Hepatocyte (in vitro differentiated cells): ENCODE measurements at regions not wholly inside any gene's neighbourhood (a gene's known extent, or its start where the extent isn't known, plus 50 kb on each side); places are given as distances from the start of the nearest gene placed in this dataset.

Experiments used
- EZH2 ChIP-seq: fragments of 200-600 bp; sonication (generic); IDR thresholded peaks from 2 replicates; pipeline ENCODE4 v1.6.1; 2016; ENCODE audit warnings: antibody characterized with exemption, mild to moderate bottlenecking, borderline replicate concordance
- EZH2phosphoT487 ChIP-seq: fragments of 200-600 bp; sonication (generic); IDR thresholded peaks from one replicate; pipeline ENCODE4 v1.6.1; 2018; ENCODE audit warnings: antibody characterized with exemption, mild to moderate bottlenecking, low read depth, moderate library complexity; ENCODE audit not compliant: unreplicated experiment, severe bottlenecking
- TF ChIP-seq, protein P1 (sequence below): fragments of 200-600 bp; sonication (generic); IDR thresholded peaks from 2 replicates; pipeline ENCODE4 v1.5.1; 2016; ENCODE audit warnings: antibody characterized with exemption, mild to moderate bottlenecking; ENCODE audit not compliant: poor library complexity

DNA sequence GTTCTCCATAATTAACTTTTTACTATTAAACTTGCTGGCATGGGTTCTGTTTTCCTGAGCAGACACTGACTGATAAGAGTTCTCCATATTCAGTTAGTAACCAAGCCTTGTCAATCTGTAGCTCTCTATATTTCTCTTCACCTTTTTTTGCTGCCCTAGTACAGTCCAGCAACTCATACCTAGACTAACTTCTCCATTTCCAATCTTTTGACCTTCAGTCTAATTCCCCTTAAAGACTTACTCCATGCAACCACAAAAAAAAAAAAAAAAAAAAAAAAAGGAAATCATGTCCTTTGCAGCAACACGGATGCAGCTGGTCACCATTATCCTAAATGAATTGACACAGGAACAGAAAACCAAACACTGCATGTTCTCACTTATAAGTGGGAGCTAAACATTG lies 125.7 kb upstream of the KRAS start:
- TF ChIP-seq, protein P1, sequence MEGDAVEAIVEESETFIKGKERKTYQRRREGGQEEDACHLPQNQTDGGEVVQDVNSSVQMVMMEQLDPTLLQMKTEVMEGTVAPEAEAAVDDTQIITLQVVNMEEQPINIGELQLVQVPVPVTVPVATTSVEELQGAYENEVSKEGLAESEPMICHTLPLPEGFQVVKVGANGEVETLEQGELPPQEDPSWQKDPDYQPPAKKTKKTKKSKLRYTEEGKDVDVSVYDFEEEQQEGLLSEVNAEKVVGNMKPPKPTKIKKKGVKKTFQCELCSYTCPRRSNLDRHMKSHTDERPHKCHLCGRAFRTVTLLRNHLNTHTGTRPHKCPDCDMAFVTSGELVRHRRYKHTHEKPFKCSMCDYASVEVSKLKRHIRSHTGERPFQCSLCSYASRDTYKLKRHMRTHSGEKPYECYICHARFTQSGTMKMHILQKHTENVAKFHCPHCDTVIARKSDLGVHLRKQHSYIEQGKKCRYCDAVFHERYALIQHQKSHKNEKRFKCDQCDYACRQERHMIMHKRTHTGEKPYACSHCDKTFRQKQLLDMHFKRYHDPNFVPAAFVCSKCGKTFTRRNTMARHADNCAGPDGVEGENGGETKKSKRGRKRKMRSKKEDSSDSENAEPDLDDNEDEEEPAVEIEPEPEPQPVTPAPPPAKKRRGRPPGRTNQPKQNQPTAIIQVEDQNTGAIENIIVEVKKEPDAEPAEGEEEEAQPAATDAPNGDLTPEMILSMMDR: no peak
- TF ChIP-seq EZH2 (no peak), EZH2phosphoT487 (no peak)
